Keratinocyte (primary cell): ENCODE measurements at regions not wholly inside any gene's neighbourhood (a gene's known extent, or its start where the extent isn't known, plus 50 kb on each side); places are given as distances from the start of the nearest gene placed in this dataset.

Experiments used
- DNase-seq: peaks from one replicate; pipeline ENCODE4 v3.0.0-alpha.2; 2011; ENCODE audit warnings: low read depth, missing footprints, low spot score
- FAIRE-seq: peaks from 2 replicates; lab custom pipeline; 2011; peaks lifted over from hg19 to GRCh38; lab: Jason Lieb, UNC
- H2AFZ ChIP-seq: 2 replicates; pipeline ENCODE4 v1.6.0; 2012; ENCODE audit warnings: low read length, control low read depth, inconsistent platforms; ENCODE audit not compliant: control insufficient read depth
- H3K27ac ChIP-seq: 2 replicates; pipeline ENCODE4 v1.5.1; 2011; ENCODE audit warnings: low read length; ENCODE audit not compliant: control insufficient read depth, insufficient read depth
- H3K27me3 ChIP-seq: 3 replicates; pipeline ENCODE4 v1.6.0; 2011; ENCODE audit warnings: low read length; ENCODE audit not compliant: control insufficient read depth, insufficient read depth; ENCODE audit errors: extremely low read depth
- H3K36me3 ChIP-seq, 2 experiments: 2 replicates in 1 of 2; 3 replicates in 1 of 2; pipeline ENCODE4 v1.5.1; 2011; ENCODE audit warnings: low read length in 2 of 2, mild to moderate bottlenecking in 1 of 2; ENCODE audit not compliant: control insufficient read depth in 2 of 2, insufficient read depth in 2 of 2; ENCODE audit errors: extremely low read depth in 1 of 2
- H3K4me1 ChIP-seq: 3 replicates; pipeline ENCODE4 v1.5.1; 2011; ENCODE audit warnings: low read length; ENCODE audit not compliant: control insufficient read depth, insufficient read depth; ENCODE audit errors: extremely low read depth
- H3K4me2 ChIP-seq: 3 replicates; pipeline ENCODE4 v1.6.0; 2011; ENCODE audit warnings: low read depth, low read length; ENCODE audit not compliant: control insufficient read depth, insufficient read depth; ENCODE audit errors: extremely low read depth
- H3K4me3 ChIP-seq, 3 experiments: fragments of 200-600 bp in 1 of 3; sonication (generic) in 1 of 3; 2 replicates in 2 of 3; 3 replicates in 1 of 3; pipeline ENCODE4 v1.5.1; 2011 to 2016; ENCODE audit warnings: low read length in 3 of 3, mild to moderate bottlenecking in 3 of 3, control low read depth in 2 of 3, inconsistent platforms in 1 of 3, low read depth in 1 of 3, mixed read lengths in 1 of 3, mixed run types in 1 of 3, moderate library complexity in 1 of 3; ENCODE audit not compliant: control insufficient read depth in 2 of 3, insufficient read depth in 2 of 3; ENCODE audit errors: extremely low read depth in 1 of 3
- H3K79me2 ChIP-seq: 2 replicates; pipeline ENCODE4 v1.6.0; 2012; ENCODE audit warnings: low read length; ENCODE audit not compliant: control insufficient read depth, insufficient read depth
- H3K9ac ChIP-seq: 3 replicates; pipeline ENCODE4 v1.6.0; 2011; ENCODE audit warnings: low read length; ENCODE audit not compliant: control insufficient read depth, insufficient read depth; ENCODE audit errors: extremely low read depth
- H3K9me1 ChIP-seq: 3 replicates; pipeline ENCODE4 v1.6.0; 2011; ENCODE audit warnings: low read length; ENCODE audit not compliant: control insufficient read depth, insufficient read depth; ENCODE audit errors: extremely low read depth
- H3K9me3 ChIP-seq: 2 replicates; pipeline ENCODE4 v1.5.1; 2012; ENCODE audit warnings: low read depth, low read length; ENCODE audit not compliant: control insufficient read depth
- H4K20me1 ChIP-seq: 3 replicates; pipeline ENCODE4 v1.6.0; 2011; ENCODE audit warnings: low read length; ENCODE audit not compliant: control insufficient read depth, insufficient read depth; ENCODE audit errors: extremely low read depth
- CTCF ChIP-seq, 3 experiments: IDR thresholded peaks in 1 of 3; conservative IDR thresholded peaks in 1 of 3; optimal IDR thresholded peaks in 1 of 3; 2 replicates in 2 of 3; 3 replicates in 1 of 3; pipeline versions ENCODE3 to v1.5.1; 2011; ENCODE audit warnings: low read length in 3 of 3, mild to moderate bottlenecking in 3 of 3, moderate library complexity in 2 of 3, control low read depth in 1 of 3, inconsistent platforms in 1 of 3; ENCODE audit not compliant: insufficient read depth in 2 of 3; ENCODE audit errors: extremely low read depth in 1 of 3
- EZH2 ChIP-seq: IDR thresholded peaks from one replicate; pipeline ENCODE4 v1.6.1; 2012; ENCODE audit warnings: inconsistent platforms, mild to moderate bottlenecking, low read length, moderate library complexity
- dilution Hi-C: fragments of 300-500 bp; cut with MboI; formaldehyde crosslinking; loops from one replicate; pipeline ENCODE4 v1.7.0; 2020; ENCODE audit warnings: low sequenced_read_pairs; ENCODE audit not compliant: extremely low pct_ligation_motif_present

- Histone ChIP-seq H3K27ac (no peak overlapping the region), H3K9ac (no peak overlapping the region), H3K27me3 (no peaks in the 10 kb centered on the region), H3K36me3 (no peaks in the 10 kb centered on the region), H3K4me1 (no peaks in the 10 kb centered on the region), H3K9me1 (no peaks in the 10 kb centered on the region), H3K4me2 (no peak overlapping the region), H3K4me3 (no peak overlapping the region), H3K9me3 (peaks cover 3% of the 10 kb centered on the region), H3K79me2 (no peaks in the 10 kb centered on the region), H2AFZ (no peak overlapping the region), H4K20me1 (no peaks in the 10 kb centered on the region)
- TF ChIP-seq EZH2 (no peak), CTCF (optimal IDR thresholded peaks at IDR 0.05 in 1 of 3, IDR thresholded peaks at IDR 0.05 in 1 of 3, conservative IDR thresholded peaks at IDR 0.05 in 1 of 3; ENCODE audit: extremely low read depth in 1 of 3, insufficient read depth in 2 of 3, low read length in 3 of 3) (no peak)
- DNase-seq (no peak), FAIRE-seq (no peak)
- dilution Hi-C loops = no loop called here
These were observed 420.9 kb downstream of the METTL15 start for GRCh38 chr11:28529046-28529445.

GRCh38 chr11:28528217-28528616, 420.0 kb downstream of the METTL15 start:
- Histone ChIP-seq H3K4me1 (no peaks in the 10 kb centered on the region), H2AFZ (no peak overlapping the region), H3K79me2 (no peaks in the 10 kb centered on the region), H3K27me3 (no peaks in the 10 kb centered on the region), H3K4me2 (no peak overlapping the region), H3K9me1 (no peaks in the 10 kb centered on the region), H3K36me3 (no peaks in the 10 kb centered on the region), H3K27ac (no peak overlapping the region), H4K20me1 (no peaks in the 10 kb centered on the region), H3K9me3 (peaks cover 3% of the 10 kb centered on the region), H3K4me3 (no peak overlapping the region), H3K9ac (no peak overlapping the region)
- dilution Hi-C loops = no loop called here
- FAIRE-seq (no peak), DNase-seq (no peak)
- no peak for TF ChIP-seq CTCF (optimal IDR thresholded peaks at IDR 0.05 in 1 of 3, IDR thresholded peaks at IDR 0.05 in 1 of 3, conservative IDR thresholded peaks at IDR 0.05 in 1 of 3; ENCODE audit: extremely low read depth in 1 of 3, insufficient read depth in 2 of 3, low read length in 3 of 3)
